GM12892 (cell line): ENCODE measurements at regions not wholly inside any gene's neighbourhood (a gene's known extent, or its start where the extent isn't known, plus 50 kb on each side); places are given as distances from the start of the nearest gene placed in this dataset.

ENCODE experiments used
- DNase-seq: peaks from one replicate; pipeline ENCODE4 v3.0.0; 2011; ENCODE audit not compliant: insufficient read length
- FAIRE-seq: peaks from 2 replicates; lab custom pipeline; 2011; peaks lifted over from hg19 to GRCh38; lab: Jason Lieb, UNC
- POLR2A ChIP-seq: IDR thresholded peaks from 2 replicates; pipeline ENCODE4 v1.6.1; 2011; ENCODE audit warnings: low read depth, low read length, control low read depth
- POLR2AphosphoS5 ChIP-seq: IDR thresholded peaks from 2 replicates; pipeline ENCODE4 v1.6.1; 2011; ENCODE audit warnings: low read depth, low read length, control low read depth
- TAF1 ChIP-seq: IDR thresholded peaks from 2 replicates; pipeline ENCODE4 v1.6.1; 2011; ENCODE audit warnings: low read depth, mild to moderate bottlenecking, control low read depth, low read length, borderline replicate concordance

DNA sequence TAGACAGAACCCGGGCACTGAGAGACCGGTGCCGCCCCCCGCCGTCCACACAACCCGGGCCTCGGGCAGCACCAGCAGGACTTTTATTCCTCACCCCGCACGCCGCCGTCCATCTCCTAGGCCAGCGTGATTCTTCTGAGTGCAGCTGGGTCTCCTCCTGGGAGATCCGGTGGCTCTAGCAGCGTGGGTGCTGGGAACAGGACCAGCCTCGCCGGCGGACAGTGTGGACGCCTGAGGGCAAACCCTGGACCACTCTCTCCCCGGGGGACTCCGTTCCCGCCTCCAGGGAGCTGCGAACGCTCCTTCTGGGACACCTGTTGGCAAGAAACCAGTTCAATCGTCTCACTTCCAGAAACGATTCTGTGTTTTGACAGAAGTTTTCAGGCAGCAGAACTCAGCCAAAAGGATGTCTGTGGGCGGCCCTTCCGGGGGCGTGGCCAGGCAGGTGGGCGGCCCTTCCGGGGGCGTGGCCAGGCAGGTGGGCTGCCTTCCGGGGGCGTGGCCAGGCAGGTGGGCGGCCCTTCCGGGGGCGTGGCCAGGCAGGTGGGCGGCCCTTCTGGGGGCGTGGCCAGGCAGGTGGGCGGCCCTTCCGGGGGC, 130.7 kb downstream of the DLL1 start:
- no peak for DNase-seq
- TF ChIP-seq POLR2A (no peak), POLR2AphosphoS5 (no peak)
- FAIRE-seq: no peak

DNA sequence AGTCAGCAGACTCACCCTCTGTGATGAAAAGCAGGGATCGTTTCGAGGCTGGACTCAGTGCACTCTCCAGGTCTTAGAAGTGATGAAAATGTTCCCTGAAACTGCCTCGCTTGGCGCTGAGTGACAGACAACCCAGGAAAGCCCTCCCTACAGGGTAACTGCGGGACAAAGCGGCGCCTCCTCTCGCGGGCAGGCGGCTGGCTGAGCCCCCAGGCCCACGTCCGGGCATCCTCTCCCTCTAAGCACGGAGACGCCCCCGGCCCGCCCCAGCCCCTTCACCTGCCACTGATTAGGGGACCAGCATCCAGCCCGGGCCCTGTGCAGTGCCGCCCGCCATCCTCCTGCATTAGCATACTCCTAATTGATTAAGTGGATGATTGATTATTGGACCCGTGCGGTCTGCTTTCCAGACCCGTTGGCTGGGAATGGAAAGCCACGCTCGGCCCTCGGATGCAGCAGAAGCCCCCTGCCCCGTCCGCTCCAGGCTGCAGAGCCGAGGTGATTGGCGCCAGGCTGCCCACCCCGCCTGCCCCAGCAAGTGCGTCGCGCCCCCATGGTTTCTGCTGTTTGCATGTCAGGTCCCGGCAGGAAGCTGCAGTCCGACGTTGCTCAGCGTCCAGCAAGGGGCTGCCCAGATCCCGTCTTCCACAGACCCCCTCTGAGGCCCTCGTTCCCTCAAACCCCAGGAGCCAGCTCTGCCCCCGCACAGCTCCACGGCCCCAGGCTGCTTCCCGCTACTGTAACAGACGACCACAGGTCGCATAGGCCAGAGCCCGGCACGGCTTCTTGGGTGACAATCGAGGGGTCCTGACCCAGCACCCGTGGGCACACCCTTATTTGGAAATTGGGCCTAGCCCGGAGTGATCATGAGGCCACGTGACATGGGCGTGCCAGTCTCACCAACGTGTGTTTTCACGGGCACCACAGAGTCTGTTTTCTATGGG, 131.6 kb downstream of the DLL1 start:
- TF ChIP-seq POLR2A (no peak), POLR2AphosphoS5 (no peak), TAF1 (no peak)
- no peak for FAIRE-seq
- no peak for DNase-seq

DNA sequence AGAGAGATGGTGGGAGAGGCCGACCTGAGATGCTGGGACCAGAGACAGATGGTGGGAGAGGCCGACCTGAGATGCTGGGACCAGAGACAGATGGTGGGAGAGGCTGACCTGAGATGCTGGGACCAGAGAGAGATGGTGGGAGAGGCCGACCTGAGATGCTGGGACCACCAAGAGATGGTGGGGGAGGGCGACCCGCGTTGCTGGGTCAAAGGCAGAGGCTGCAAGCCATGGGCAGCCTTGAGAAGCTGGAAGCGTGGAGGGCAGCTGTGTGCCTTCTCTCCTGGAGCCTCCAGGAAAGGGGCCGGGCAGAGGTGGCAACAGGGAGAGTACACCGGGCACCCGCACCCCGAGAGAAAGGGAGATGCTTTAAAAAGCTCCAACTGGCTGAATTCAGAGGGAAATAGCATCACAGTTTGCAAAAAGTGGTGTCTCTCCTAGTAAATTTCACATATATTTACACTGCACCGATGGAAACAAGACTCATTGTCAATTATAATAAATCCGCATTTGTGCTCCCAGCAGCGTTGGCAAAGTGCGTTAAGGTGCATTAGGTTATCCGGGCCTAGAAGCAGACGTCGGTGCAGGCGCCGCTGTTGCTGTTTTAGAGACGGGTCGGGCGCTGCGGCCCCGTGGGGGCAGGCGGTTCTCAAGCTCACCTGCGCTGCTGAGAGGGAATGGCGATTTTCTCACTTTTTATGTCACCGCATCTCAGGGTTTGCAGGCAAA, 132.4 kb downstream of the DLL1 start:
- TF ChIP-seq POLR2AphosphoS5 (no peak), POLR2A (no peak)
- FAIRE-seq: no peak
- DNase-seq: no peak

DNA sequence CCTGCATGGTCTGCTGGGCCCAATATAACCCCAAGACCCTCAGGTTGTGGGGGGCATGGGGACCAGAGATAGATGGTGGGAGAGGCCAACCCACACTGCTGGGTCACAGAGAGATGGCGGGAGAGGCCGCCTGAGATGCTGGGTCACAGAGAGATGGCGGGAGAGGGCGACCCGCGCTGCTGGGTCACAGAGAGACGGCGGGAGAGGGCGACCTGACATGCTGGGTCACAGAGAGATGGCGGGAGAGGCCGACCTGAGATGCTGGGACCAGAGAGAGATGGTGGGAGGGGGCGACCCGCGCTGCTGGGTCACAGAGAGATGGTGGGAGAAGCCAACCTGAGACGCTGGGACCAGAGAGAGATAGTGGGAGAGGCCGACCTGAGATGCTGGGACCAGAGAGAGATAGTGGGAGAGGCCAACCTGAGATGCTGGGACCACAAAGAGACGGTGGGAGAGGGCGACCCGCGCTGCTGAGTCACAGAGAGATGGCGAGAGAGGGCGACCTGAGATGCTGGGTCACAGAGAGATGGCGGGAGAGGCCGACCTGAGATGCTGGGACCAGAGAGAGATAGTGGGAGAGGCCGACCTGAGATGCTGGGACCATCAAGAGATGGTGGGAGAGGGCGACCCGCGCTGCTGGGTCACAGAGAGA, 133.2 kb downstream of the DLL1 start:
- TF ChIP-seq POLR2AphosphoS5 (no peak), TAF1 (no peak), POLR2A (no peak)
- no peak for FAIRE-seq
- no peak for DNase-seq

DNA sequence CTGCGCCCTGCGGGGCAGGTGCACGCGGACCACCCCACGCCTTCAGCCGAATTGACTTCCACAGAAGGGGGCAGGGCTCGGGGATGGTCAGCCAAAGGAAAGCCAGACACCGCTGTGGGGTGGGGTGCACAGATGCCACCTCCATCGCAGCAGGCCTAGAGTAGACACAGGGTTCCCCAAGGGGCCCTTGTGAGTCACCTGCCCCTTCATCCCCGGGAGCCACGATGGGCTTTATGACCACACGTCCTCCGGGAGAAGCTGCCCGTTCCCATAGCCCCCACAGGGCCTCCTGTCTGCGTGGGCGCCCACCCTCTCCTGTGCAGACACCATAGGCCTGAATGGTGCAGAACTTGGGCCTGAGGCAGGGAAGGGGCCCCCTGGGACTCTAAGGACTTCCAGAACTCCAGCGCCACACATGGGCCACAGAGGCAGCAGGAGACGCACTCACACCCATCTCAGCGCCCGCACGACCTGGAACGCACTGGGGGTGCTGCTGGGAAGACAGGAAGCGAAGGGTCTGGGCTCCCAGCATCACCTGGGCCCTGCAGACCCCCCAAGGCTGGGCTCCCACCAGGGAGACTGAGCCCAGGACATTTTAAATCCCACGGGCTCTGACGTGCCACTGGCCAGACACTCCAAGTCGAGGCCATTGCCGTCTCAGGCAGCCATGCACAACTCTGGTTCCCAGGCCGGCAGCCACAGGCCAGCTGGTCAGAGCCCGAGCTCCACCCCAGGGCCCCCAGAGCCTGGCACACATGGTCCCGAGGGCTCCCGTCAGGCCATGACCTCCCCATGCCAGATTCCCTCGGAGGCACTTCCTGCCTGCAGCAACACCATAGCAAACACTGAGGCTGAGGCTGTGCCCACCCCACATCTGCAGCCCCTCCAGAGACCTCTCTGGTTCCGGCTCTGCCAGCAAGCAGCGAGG, 134.2 kb downstream of the DLL1 start:
- DNase-seq (no peak), FAIRE-seq (no peak)
- TF ChIP-seq TAF1 (no peak), POLR2AphosphoS5 (no peak), POLR2A (no peak)

DNA sequence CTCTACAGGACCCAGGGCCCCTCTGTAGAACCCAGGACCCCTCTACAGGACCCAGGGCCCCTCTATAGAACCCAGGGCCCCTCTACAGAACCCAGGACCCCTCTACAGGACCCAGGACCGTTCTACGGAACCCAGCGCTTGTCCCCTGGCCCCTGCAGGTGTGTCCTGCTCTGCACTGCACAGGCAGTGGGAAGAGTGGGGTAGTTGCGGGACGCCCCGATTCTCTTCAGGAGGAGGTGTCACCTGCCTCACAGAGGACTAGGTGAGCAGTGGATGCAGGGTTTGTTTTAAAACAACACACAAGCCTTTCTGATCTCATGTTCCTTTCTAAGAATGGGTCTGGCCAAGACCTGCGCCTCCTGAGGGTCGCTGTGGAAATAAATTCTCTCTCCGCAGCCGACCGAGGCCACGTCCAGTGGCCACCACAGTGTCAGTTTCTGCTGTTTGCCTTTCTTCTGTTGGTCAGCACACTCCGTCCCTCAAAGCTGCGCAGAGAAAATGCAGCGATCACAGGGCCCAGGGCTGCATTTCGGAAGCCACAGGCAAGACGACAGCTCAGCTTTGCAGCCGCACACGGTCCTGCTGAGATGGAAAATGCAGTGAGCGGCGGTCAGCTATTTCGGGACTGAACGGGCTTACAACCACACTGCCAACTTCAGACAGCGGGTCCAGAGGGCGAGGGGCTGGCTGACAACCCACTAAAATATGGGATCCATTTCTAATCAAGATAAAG, 135.2 kb downstream of the DLL1 start:
- TF ChIP-seq POLR2A (no peak), TAF1 (no peak), POLR2AphosphoS5 (no peak)
- no peak for DNase-seq
- no peak for FAIRE-seq

DNA sequence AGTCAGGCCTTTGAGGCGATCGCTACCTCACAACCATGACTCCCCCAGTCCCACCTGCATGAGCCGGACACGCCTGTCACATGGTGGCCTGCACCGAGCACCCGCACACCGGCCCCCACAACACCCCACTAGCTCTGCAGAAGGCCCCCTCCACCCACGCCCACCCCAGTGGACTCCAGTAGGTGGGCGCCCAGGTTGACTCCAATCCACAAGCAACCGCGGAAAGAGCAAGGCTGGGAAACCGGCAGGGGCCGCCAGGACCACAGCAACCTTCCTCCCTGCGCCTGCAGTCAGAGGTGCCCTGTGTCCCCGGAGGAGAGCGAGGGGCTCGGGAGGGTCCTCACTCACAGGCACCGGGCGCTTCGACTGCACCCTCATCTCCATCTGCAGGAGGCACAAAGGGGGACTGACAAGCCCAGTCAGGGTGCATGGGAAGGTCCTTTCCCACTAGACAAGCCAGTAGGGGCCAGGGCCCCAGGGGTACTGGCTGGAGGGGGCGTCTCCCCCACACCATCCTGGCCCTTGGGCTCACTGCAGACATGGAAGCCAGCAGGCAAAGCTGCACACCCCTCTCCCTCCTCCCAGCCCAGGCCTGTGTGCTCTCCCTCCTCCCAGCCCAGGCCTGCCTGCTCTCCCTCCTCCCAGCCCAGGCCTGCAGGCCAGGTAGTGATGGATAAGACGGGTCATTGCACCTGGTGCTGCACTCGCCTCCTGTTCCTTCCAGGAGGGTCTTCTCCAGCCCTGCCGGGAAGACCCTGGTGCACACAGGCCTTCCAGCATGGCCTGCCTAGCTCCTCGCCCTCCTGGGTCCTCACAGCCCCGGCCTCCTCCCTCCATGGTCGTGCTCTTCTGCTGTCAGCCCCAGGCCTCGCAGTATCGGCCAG, 137.2 kb downstream of the DLL1 start:
- no peak for DNase-seq
- no peak for FAIRE-seq
- TF ChIP-seq POLR2A (no peak), POLR2AphosphoS5 (no peak), TAF1 (no peak)

DNA sequence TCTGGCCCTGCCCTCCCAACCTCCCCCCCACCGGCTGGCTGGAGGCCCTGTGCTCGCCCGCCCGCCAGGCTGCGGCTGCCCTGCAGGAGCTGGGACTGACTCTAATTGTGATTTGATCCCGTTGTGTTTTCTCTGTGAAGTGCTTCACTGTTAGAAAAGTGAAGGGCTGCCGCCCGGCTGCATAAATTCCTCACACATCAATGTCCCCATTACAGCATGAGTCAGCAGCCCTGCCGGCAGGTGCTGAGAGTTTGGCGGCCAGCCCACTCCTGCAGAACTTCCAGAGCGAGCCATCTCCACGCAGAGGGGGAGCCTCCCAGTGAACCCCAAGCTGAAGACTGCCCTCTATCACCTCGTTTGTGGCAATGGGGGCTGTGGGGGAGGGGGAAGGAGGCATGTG, 137.9 kb downstream of the DLL1 start:
- TF ChIP-seq TAF1 (no peak), POLR2AphosphoS5 (no peak), POLR2A (no peak)
- FAIRE-seq (no peak), DNase-seq (no peak)

DNA sequence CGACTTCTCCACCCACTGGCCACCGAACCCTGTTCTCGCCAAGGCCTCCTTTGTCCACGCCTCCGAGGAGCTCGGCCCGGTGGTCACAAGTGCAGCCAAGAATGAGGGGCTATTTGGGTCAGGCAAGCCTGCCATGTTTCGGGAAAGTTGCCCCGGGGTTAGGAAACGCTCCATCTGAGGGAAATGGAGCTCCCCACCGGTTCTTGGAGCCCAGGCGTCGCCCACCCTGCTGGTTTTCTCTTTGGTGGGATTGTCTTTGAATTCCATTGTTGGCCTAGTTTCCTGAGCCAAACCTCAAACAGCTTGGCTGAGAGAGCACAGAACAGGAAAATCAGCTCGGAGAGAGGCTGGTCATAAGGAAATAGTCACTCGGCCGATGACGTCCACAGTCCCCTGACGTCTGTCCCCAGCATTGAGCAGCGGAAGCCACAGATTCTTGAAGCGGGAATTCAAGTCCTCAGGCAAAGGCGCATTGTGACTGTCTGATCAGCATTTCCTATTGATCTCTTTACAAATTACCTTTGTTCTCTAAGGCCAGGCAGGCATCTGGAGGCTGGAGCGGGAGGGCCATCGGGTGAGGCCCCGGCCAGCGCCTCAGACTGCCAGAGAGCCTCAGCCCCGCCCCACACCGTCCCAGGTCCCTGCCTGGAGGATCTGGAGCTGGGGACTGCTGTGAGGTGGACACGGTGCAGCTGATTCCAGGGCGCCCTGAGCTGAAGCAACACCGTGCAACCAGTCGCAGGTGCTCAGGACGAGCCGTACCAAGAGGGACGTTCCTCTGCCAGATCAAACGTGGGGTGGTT, 138.6 kb downstream of the DLL1 start:
- DNase-seq (no peak), FAIRE-seq (no peak)
- no peak for TF ChIP-seq POLR2A
- TF ChIP-seq POLR2AphosphoS5: no peak
- TF ChIP-seq TAF1: no peak
